GM12865 (cell line): ENCODE measurements at regions not wholly inside any gene's neighbourhood (a gene's known extent, or its start where the extent isn't known, plus 50 kb on each side); places are given as distances from the start of the nearest gene placed in this dataset.
"Not testable (repeated sequence)": the region's sequence is repeated elsewhere in the genome, so short reads cannot be mapped to it uniquely, and the experiment has no call there.

Experiments
- DNase-seq: peaks from one replicate; pipeline ENCODE4 v3.0.0; 2010; ENCODE audit warnings: low read depth
- H3K4me3 ChIP-seq: 2 replicates; pipeline ENCODE4 v1.5.1; 2011; ENCODE audit warnings: mild to moderate bottlenecking, low read depth, low read length, control low read depth
- CTCF ChIP-seq: IDR thresholded peaks from 2 replicates; pipeline ENCODE4 v1.5.1; 2011; ENCODE audit warnings: low read length, control low read depth, low read depth, inconsistent platforms; ENCODE audit not compliant: insufficient read depth; ENCODE audit errors: missing control alignments

- TF ChIP-seq CTCF: no peak
- no peak overlapping the region for H3K4me3 ChIP-seq
- DNase-seq: no peak
Observed at GRCh38 chr7:131626643-131627042, 70.2 kb upstream of the PODXL start.

- no peak for DNase-seq
- TF ChIP-seq CTCF: no peak
- H3K4me3 ChIP-seq: no peak overlapping the region
Observed at GRCh38 chr7:131625817-131626372, 69.5 kb upstream of the PODXL start.

DNA sequence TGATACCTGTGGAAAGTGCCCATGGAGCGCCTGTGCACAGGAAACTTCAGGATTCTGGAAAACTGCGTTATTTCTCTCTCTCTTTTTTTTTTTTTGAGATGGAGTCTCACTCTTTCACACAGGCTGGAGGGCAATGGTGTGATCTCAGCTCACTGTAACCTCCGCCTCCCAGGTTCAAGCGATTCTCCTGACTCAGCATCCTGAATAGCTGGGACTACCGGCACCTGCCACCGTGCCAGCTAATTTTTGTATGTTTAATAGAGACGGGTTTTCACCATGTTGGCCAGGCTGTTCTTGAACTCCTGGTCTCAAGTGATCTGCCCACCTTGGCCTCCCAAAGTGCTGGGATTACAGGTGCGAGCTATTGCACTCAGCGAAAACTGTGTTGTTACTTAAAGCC, 68.9 kb upstream of the PODXL start:
- not testable (repeated sequence) for DNase-seq, H3K4me3 ChIP-seq

DNA sequence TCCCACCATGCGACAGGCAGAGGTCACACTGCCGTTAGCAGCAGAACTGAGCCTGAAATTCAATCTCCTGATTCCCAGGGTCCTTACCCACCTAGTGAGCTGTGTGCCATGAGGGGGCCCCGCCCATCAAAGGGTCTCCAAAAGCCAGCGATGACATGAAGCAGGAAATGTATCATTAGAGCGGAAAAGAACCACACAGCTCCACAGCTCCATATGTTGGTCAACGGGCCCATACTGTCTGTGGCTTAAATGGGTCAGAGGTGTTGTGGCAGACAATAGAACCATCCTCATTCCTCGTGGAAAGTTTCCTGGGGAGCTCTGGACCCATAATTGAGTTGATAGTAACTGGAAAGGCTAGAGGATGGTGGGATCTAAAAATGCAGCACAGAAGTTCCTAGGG, 68.1 kb upstream of the PODXL start:
- TF ChIP-seq CTCF: no peak
- no peak for DNase-seq
- H3K4me3 ChIP-seq: no peak overlapping the region

DNA sequence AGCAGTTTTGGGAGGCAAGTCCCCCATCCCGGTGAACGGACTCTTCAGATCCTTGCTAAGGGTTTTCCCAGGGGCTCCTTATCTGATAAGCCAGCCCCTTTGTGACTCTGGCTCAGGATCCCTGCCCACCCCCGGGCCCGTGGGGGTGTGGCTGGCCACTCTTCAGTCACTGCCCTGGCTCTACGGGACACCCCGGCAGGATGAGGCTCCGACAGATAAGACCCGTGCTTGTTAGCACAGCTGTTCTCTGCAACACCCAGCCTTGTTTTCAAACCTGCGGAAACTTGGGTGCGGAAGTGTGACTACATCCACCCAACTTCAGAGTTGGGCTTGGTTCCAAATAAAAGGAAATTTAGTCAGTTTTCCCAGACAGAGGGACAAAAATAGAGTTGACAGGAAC, 66.7 kb upstream of the PODXL start:
- no peak overlapping the region for H3K4me3 ChIP-seq
- DNase-seq: no peak
- no peak for TF ChIP-seq CTCF

DNA sequence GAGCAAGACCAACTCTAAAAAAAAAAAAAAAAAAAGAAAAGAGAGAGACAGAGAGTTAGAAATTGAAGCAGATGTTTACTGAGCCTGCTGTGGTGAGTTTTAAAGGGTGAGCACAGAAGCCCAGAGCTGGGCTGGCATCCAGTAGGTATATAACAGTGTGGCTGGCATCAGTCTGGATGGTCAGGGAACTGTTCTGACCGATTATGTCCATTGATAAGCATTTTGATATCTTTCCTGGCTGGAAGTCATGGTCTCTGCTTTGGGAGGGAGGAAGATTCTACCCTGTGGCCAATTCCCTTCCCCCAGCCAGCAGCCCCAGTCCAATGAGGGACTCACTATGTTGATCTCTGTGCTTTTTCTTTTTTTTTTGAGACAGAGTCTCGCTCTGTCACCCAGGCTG, 65.2 kb upstream of the PODXL start:
- no peak for TF ChIP-seq CTCF
- H3K4me3 ChIP-seq: no peak overlapping the region
- no peak for DNase-seq

- TF ChIP-seq CTCF: no peak
- no peak overlapping the region for H3K4me3 ChIP-seq
- no peak for DNase-seq
Observed at GRCh38 chr7:131620673-131621609, 64.5 kb upstream of the PODXL start.
